HG02759 (cell line): ENCODE measurements at regions not wholly inside any gene's neighbourhood (a gene's known extent, or its start where the extent isn't known, plus 50 kb on each side); places are given as distances from the start of the nearest gene placed in this dataset.
"Not testable (repeated sequence)": the region's sequence is repeated elsewhere in the genome, so short reads cannot be mapped to it uniquely, and the experiment has no call there.

Experiments used
- ATAC-seq: cut with Tn5 transposase; IDR thresholded peaks from one replicate; pipeline ENCODE4 v1.9.1; 2021; ENCODE audit warnings: mild to moderate bottlenecking, moderate library complexity; ENCODE audit not compliant: unreplicated experiment

DNA sequence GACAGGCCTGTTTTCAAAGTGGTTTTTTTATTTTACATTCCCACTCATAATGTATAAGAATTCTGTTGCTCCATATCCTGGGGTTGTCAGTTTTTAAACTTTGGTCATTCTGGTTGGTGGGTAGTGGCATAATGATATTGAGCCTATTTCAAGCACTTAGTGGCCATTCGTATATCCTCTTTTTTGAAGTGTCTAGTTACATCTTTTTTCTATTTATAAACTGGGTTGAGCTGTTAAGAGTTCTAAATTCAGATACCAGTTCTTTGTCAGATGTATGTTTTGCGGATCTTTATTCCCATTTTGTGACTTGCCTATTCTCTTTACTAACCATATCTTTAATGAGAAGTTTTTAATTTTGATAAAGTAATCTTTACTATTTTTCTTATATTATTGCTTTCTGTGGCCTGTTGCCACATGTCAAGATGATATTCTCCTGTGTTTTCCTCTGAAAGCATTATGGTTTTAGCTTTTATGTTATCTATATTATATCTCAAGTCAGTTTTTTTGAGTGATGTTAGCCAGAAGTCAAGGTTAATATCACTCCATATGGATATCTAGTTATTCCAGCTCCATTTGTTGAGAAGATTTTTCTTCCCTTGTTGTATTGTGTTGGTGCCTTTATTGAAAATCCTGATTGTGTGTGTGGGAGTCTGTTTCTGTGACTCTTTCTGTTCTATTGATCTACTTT lies 110.9 kb downstream of the FHIP1A start:
- no peak for ATAC-seq

DNA sequence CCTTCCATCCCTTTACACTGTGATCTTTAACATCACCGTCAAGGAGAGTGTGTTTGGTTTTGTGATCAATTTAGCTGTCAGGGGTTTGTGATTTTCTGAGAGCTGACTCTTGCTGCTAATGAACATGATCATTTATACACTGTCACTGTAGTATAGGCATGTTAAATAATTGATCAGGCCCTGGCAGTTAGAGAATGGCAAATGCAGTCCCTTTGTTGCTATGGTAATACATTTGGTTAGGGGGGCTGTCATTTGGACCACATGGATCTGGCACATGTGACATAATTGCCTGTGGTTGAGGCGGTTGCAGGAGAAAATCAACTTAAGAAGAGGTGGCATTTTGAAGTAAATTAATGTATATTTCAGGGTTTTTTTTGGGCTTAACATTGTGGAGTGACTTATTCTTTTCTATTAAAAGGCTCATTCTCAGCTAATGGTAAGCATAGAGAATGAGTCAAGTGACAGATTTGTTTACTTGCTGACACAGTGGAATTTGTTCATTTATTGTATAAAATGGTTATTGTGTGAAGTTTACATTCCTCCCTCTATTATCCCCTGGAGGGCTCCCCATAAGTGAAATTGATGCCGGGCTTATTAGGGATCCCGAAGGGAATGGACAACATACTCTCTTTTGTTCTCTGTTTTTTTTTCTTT lies 114.0 kb downstream of the FHIP1A start:
- no peak for ATAC-seq

DNA sequence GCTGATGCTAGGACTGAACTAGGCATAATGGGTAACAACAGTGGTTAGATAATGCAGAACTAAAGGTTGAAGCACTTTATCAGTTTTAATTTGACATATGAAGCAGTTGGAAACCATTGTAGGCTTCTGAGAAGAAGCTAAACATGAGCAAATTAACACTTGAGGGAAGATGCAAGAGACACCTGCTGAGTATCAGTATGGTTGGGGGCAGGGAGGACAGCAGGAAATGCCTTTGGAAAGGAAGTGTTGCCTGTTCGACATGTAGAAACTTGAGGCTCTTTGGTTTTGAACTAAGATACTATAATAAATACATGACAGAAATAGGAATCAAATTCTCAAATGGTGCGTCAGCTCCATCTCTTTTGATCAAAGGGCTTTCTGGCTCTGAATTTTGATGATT lies 115.6 kb downstream of the FHIP1A start:
- no peak for ATAC-seq

DNA sequence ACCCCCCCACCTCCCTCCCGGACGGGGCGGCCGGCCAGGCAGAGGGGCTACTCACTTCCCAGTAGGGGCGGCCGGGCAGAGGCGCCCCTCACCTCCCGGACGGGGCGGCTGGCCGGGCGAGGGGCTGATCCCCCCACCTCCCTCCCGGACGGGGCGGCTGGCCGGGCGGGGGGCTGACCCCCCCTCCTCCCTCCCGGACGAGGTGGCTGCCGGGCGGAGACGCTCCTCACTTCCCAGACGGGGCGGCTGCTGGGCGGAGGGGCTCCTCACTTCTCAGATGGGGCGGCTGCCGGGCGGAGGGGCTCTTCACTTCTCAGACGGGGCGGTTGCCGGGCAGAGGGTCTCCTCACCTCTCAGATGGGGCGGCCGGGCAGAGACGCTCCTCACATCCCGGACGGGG lies 117.5 kb downstream of the FHIP1A start:
- ATAC-seq, result not testable (repeated sequence)

DNA sequence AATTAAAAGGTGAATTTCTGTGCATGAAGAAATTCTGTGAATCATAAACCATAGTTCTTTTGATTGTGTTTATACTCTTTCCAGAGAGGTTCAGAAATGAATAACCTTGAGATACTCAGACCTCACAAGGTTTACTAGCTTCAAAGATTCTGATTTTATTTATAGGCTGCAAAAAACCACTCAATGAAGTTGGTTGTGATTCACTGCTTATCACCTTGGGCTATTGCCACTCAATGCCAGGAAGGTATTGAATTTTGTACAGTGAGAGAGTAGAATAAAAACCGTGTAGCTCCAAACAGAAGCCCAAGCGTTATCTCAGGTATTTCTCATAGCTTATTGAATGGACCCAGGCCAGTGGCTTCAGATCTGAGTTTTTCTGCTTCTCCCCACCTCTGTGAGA lies 118.7 kb downstream of the FHIP1A start:
- no peak for ATAC-seq

DNA sequence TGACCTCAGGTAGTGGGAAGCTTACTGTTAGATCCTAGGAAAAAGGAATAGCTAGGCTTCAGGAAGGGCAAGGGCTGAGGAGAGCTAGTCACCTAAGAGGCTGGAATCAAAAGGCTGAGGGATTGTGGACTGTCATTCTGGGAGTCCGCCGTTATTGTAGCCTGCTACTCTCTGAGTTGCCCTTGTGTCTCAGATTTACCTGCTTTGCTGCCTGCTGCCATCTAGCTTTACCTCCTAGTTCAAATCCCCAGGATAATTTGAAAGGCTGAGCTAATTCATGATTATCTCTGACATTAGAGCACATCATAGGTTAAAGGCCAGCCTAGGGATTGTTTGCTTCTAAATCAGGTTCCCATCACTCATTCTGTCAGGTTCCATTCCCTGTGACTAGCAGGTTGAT lies 120.2 kb downstream of the FHIP1A start:
- ATAC-seq, result no peak

DNA sequence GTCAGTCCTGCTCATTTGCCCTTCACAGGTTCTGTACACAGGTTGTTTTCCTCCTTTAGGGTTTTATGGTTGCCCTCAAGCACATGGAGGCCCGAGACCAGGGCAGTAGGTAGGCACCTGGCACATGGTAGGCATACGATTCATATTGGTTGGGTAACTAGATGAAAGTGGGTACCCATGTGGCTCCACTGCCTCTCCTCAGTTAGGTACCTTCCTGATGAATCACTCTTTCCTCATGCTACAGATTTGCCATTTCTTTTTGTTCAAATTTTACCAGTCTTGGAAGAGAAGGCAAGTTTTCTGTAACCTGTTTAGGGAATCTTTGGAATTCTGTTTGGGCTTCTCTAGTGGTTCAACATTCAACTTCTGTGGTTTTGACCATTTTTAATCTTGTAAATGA lies 121.3 kb downstream of the FHIP1A start:
- no peak for ATAC-seq

DNA sequence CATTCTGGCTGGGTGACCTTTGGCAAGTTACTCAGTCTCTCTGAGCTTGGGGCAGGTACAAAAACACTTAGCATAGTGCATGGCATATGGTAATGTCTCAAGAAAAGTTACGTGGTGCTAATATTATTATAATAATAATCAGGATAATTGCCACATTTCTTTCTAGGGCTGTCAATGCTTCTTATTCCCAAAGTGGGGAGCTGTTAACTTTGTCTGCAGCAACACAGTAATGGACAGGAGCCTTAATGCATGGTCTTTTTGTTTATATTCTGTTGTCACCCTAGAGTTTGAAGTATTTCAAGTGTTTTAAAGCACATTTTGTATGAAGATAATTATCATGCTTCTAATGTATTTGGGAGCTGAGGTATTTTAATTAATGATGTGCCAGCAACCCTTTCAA lies 121.8 kb downstream of the FHIP1A start:
- ATAC-seq, result no peak

DNA sequence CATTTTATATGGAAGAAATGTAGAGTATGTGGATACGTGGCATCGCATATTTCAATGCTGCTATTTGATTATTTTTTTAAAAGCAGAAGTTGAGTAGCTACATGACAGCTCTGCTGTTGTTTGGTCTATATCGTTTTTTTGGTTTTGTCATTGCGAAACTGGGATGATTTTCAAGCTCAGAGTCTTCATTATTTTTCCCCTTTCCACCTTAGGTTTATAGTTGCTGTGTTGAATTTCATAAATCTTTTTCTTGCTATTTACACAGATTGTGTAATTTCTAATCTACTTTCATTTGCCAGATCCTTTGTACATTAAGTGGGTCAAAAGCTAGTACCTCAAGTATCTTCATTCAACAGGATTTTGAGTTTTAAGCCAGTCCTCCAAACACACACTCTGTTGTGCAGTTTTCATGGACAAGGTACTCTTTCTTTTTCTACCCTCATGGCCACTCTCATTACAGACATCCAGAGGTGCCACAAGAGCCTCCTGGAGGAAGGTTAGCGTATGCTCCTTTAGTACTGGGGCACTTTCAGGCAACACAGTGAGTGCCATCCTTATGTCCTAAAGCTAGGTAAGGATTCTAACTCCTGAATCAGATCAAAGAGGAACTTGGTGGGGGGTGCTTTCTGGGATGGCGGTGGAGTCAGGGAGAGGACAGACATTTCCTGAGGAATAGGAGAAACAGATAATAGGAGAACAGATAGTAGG lies 123.2 kb downstream of the FHIP1A start:
- ATAC-seq, result no peak

DNA sequence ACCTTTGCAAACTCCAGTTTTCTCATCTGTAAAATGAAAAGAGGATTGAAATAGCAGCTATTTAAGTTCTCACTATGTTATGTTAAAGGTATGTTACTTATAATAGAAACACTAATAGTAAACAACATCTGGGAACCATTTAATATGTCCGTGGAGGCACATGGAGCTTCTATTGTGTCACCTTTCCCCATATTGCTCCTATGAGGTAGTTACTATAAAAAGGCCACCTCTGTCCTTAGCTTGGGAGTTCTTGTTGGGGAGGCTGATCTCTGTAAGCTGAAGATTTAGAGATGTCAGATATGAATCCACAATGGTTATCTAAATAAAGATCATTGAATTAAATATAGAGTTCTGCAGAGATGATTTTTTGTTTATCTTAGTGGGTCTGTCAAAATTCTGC lies 125.2 kb downstream of the FHIP1A start:
- ATAC-seq, result no peak

DNA sequence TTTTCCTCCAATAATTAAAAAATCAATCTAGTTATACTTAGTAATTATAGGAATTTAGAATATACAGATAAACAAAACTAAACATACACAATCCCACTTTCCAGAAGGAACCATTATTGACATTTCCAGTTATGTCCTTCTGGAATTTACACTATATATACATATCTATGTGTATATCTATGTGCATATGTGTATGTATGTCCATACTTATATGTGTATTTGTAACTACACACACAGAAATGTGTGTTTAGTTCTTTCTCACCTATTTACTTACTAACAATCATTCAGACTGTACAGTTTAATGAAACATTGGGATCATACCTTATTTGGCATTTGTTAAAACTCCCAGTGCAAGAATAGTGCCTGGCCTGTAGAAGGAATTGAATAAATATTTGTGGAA lies 126.4 kb downstream of the FHIP1A start:
- ATAC-seq, result no peak

DNA sequence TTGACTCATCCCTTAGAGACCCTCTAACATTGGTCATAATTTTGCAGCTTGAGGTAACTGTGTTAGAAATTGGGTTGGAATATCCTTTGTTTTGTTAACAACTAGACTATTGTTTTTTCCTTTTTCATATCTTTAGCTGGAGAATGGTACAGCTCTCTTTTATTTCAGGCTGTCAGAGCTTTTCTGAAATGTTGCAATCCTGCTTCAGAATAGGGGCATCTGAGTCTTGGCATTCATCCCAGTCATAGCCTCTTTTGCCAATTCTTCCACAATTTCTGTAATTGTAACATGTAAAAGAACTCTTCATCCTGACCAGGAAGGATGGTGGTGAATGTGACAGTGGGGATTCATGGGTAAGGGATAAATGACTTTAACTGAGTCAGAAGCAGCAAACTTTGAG lies 128.7 kb downstream of the FHIP1A start:
- no peak for ATAC-seq

DNA sequence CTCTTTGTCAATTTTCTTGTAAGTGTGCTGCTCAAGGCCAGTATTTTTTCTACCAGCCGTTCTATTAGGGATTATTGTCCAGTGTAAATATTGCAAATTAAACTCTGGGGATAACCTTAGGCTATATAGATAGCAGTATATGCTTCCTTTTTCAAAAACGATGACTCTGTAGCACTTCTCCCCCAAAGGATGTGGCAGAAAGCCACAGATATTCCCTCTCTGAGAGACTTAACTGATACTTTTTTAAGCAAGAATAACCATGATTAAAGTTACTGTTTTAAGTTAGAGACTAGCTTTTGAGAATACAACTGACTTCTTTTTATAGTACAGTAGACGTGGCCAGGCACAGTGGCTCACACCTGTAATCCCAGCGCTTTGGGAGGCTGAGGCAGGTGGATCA lies 130.0 kb downstream of the FHIP1A start:
- ATAC-seq, result no peak

DNA sequence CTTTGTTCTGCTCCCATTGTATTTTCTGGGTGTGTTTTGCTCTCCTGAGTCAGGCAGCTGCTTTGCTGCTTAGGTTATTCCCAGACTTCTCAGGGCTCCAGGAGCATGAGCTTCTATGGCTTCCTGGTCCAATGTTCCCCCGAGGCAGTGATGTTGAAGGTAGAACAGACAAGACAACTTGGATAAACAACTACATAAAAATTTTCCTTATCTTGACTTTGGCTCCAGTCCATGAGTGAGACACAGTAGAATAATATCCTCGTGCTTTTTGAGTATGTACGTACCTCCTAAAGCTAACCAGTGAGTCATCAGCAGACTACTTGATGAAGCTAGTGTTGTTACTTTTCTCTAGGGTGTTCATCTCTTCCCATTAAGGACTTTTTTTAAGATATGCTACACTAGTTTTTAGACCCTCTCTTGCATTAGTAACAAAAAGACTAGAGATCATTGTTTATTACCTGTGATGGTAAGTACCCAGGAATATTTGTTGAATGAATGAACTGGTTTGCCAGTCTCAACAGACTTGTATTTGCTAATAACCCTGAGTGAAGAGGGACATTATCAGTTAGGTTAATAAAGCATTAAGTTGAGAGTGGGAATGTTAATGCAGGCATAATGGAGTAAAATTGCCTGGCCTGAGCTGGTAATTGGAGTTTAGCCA lies 131.9 kb downstream of the FHIP1A start:
- ATAC-seq, result no peak

DNA sequence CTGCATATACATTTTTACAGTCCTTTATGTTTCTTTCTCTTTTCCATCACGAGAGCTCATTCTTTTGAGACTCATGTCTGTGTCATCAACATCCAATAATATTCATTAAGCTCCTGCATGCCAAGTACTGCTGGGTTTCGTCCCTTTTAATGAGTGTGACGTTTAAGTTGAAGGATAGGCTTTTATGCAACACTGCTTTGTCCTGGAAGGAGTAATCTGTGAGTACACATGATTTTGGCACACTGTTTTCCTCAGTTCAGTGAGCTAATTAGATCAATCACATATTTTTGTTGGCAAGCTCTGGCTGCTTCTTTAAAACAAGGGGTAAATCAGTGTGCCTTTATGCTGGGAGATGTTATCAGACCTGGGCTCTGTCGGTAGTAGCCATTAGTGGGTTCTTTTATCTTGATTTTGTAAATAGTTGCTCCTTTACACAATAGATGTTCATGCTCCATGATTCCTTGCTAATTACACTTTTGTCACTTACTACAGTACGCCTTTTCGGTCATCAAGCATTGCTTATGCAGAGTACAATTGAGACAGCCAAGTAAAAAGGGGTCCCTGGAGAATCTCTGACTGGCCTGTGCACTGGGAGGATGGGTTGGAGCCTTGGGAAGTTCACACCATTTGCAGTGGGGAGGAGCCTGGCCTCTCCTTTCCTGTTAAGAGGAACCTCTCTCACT lies 132.6 kb downstream of the FHIP1A start:
- ATAC-seq, result no peak

DNA sequence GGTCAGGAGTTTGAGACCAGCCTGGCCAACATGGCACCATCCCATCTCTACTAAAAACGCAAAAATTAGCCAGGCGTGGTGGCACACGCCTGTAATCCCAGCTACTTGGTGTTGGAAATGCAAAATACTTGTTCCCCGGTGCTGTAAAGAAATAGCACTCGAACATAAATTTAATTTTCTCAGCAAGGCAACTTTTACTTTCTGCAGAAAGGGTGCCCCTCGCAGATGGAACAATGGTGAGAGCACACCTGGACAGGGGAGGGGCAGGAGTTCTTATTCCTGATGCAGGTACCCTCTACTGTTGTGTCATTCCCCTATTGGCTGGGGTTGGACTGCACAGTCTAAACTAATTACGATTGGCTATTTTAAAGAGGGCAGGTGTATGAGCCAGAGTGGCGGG lies 139.7 kb downstream of the FHIP1A start:
- no peak for ATAC-seq

DNA sequence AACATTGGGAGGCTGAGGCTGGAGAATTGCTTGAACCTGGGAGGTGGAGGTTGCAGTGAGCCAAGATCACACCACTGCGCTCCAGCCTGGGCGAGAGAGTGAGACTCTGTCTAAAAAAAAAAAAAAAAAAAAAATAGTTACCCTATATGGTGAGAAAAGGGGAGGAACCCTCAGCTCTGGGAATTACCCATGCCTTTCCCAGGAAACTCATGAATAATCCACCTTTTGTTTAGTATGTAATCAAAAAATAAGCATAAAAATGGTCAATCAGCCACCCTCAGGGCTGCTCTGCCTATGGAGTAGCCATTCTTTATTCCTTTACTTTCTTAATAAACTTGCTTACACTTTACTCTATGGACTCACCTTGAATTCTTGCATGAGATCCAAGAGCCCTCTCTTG lies 140.4 kb downstream of the FHIP1A start:
- ATAC-seq, result not testable (repeated sequence)

DNA sequence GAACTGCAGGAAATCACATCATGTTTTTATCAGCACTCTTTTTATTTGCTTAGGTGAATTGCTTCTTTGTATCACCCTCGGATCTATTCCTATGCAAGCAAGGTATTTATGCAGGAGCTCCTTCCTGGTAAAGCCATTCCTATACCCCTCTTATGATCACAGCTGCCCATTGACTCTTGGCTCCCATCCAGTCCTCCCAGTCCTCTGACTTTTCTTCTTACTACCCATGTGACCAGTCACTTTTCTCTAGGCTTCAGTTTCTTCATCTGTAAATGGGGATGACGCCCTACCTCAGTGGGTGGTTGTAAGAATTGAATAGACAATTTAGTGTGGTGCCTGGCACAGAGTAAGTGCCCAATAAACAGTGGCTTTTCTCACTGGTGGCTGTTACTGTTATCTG lies 144.9 kb downstream of the FHIP1A start:
- ATAC-seq, result no peak

DNA sequence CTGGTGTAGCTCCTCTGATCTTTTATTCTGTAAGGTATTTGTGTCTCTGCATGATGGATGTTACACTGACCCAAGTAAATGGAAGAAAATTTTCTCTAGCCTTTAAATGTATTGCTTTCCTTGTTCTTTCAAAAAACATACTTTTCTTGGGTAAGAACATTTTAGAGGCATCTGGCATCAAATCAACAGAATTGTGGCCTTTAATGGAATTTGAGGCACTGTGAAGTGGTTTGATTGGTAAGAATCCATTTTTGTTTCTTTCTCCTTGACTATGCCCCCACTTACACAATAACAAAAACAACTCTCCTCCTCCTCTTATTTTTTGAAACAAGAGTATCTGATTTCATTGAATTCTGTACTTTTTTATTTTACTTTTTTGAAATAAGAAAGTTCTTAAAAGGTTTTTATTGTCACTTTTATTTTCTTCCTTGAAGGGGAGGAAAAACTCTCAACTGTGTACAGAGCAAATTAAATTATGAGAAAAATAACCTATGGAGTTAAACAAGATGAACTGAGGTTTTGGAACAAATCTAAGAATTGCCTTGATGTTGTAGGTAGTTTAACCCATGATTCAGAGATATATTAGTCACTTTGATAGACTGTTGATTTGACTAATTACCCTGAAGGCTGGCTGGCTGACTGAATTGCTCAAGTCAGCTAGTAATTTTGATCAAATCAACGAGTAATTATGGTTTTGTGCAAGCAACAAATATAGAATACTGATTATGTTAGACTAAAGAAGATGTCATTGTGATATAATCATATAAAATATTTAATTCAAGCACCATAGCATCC lies 146.4 kb downstream of the FHIP1A start:
- ATAC-seq, result no peak

DNA sequence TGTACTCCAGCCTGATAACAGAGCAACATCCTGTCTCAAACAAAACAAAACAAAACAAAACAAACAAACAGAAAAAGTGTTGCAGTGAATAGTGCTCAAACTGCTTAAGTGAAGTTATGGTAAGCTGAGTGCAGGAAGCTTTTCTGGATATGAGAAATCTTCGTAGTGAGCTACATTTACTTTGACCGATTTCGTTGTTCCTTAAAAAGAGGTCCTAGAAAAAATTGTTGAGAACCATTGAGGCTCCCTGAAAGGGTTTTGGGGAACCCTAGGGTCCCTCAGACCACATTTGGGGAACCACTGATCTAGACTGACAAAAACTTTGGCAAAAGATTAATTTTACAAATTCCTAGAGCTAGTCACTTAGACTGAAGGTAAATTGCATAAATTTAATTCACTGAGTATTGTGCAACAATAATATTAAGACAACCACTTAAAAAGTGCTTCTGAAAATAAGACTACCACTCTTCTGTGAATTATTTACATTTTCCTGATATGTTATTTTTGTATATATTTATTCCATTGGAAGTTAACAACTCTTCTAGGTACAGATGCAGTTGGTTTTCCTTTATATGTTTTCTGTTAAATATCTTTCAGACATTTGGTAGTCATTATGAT lies 149.6 kb downstream of the FHIP1A start:
- no peak for ATAC-seq
